ENCODE measurements at regions not wholly inside any gene's neighbourhood (a gene's known extent, or its start where the extent isn't known, plus 50 kb on each side); places are given as distances from the start of the nearest gene placed in this dataset.

- FAIRE-seq (no peak), DNase-seq (ENCODE audit: low read depth in 1 of 2, low spot score in 1 of 2) (no peak), ATAC-seq (no peak)
- CTCF ChIA-PET: no interaction called here
- Histone ChIP-seq H3K27ac (no peak overlapping the region), H3K9me3 (no peaks in the 10 kb centered on the region), H3K4me3 (no peak overlapping the region), H3K4me1 (no peaks in the 10 kb centered on the region), H3K4me2 (no peak overlapping the region)
- TF ChIP-seq POLR2AphosphoS2 (conservative IDR thresholded peaks at IDR 0.05; ENCODE audit: low read length) (no peak), ZNF302 (CRISPR knock-in tag; IDR thresholded peaks at IDR 0.05) (no peak), JUNB (IDR thresholded peaks at IDR 0.05) (no peak), TP53 (CRISPR knock-in tag; IDR thresholded peaks at IDR 0.05) (no peak), TFCP2L1 (CRISPR knock-in tag; IDR thresholded peaks at IDR 0.05) (no peak), ZFP36 (IDR thresholded peaks at IDR 0.05; ENCODE audit: borderline replicate concordance, partially characterized antibody) (no peak), SREBF2 (IDR thresholded peaks at IDR 0.05) (no peak), HEYL (CRISPR knock-in tag; IDR thresholded peaks at IDR 0.05) (no peak), CBX8 (IDR thresholded peaks at IDR 0.05) (no peak), CHD4 (IDR thresholded peaks at IDR 0.05; ENCODE audit: borderline replicate concordance) (no peak), NPAS2 (CRISPR knock-in tag; IDR thresholded peaks at IDR 0.05; ENCODE audit: borderline replicate concordance) (no peak), CEBPB (IDR thresholded peaks at IDR 0.05) (no peak), HOXA7 (CRISPR knock-in tag; IDR thresholded peaks at IDR 0.05) (no peak), BHLHE40 (IDR thresholded peaks at IDR 0.05; ENCODE audit: low read depth, low read length) (no peak), MAZ (IDR thresholded peaks at IDR 0.05; ENCODE audit: borderline replicate concordance, low read depth, low read length) (no peak), MAFK (IDR thresholded peaks at IDR 0.05; ENCODE audit: partially characterized antibody) (no peak), RAD21 (conservative IDR thresholded peaks at IDR 0.05 in 1 of 2, IDR thresholded peaks at IDR 0.05 in 1 of 2) (no peak), PHF8 (IDR thresholded peaks at IDR 0.05; ENCODE audit: borderline replicate concordance, low read depth) (no peak)
- POLR2A ChIA-PET: no interaction called here
- 8% methylated on average over 5 of the region's 5 CpGs for WGBS (ENCODE audit: missing lambda C conversion rate)
These were observed 357.4 kb downstream of the LMX1A start for GRCh38 chr1:164999146-164999545.

- H3K27ac ChIP-seq: no peak overlapping the region
- WGBS (ENCODE audit: missing lambda C conversion rate): 36% methylated on average over 6 of the region's 6 CpGs
- H3K4me3 ChIP-seq: no peak overlapping the region
- CTCF ChIA-PET: interaction anchor here (0.6 kb wide), 1 partner anchor 113 kb away, joined by 3 read pairs; no protein-coding TSS in a partner anchor
- ATAC-seq (no peak), FAIRE-seq (no peak), DNase-seq (ENCODE audit: low read depth in 1 of 2, low spot score in 1 of 2) (no peak)
- H3K4me1 ChIP-seq: no peaks in the 10 kb centered on the region
- no peak overlapping the region for H3K4me2 ChIP-seq
- TF ChIP-seq JUNB (IDR thresholded peaks at IDR 0.05): no peak
- POLR2A ChIA-PET: no interaction called here
- no peaks in the 10 kb centered on the region for H3K9me3 ChIP-seq
These were observed 364.7 kb downstream of the LMX1A start for GRCh38 chr1:164991763-164992314.

DNA sequence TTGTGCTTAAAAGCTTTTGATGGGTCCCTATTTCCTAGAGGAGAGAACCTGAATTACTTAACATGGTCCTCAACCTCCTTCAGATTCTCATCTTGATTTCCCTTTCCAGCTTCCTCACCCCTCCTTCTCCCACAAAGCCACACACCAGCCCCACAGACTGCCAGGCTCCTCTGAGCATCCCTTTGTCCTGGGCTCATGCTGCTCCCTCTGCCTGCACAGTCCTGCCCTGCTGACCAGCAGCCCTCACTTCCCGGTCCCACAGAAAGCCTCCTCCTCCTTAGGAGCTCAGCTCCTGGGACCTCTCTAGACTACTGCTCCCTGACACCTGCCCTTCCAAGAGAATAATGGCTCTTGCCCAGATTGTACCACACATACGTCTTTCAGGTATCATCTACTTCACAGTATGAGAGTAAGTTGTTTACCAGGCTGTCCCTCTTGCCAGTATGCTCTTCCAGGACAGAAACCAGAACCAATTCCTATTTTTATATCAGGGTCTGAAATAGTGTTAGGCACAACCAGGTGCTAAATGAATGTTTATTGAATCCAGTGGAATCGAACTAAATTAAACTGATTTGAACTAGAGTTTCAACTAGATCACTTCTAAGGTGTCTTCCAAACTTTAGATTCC lies 373.4 kb downstream of the LMX1A start:
- no peak for FAIRE-seq
- WGBS (ENCODE audit: missing lambda C conversion rate): 18% methylated on average over 3 of the region's 3 CpGs
- no peak overlapping the region for H3K27ac ChIP-seq
- DNase-seq (ENCODE audit: low read depth in 1 of 2, low spot score in 1 of 2): no peak
- TF ChIP-seq MYC (IDR thresholded peaks at IDR 0.05; ENCODE audit: borderline replicate concordance, low read length): no peak
- TF ChIP-seq CBX2 (IDR thresholded peaks at IDR 0.05; ENCODE audit: borderline replicate concordance, low read depth): no peak
- no peak for TF ChIP-seq SMC3 (IDR thresholded peaks at IDR 0.05)
- TF ChIP-seq FOSL2 (IDR thresholded peaks at IDR 0.05): no peak
- TF ChIP-seq FOSL2 (CRISPR knock-in tag; IDR thresholded peaks at IDR 0.05): no peak
- no peak for TF ChIP-seq CTCF (IDR thresholded peaks at IDR 0.05)
- TF ChIP-seq, protein P1, sequence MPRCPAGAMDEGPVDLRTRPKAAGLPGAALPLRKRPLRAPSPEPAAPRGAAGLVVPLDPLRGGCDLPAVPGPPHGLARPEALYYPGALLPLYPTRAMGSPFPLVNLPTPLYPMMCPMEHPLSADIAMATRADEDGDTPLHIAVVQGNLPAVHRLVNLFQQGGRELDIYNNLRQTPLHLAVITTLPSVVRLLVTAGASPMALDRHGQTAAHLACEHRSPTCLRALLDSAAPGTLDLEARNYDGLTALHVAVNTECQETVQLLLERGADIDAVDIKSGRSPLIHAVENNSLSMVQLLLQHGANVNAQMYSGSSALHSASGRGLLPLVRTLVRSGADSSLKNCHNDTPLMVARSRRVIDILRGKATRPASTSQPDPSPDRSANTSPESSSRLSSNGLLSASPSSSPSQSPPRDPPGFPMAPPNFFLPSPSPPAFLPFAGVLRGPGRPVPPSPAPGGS (IDR thresholded peaks at IDR 0.05): no peak
- H3K4me1 ChIP-seq: no peaks in the 10 kb centered on the region
- H3K9me3 ChIP-seq: no peaks in the 10 kb centered on the region
- no peak overlapping the region for H3K4me3 ChIP-seq
- ATAC-seq: peak; percentile 50 to 54; a peak in 2 of 6 replicates
- ChIA-PET POLR2A (no interaction called here), CTCF (interaction anchor here (0.9 kb wide), 1 partner anchor 16 kb away, joined by 3 read pairs; no protein-coding TSS in a partner anchor)
- H3K4me2 ChIP-seq: no peak overlapping the region
